WTC11 (cell line): ENCODE measurements at regions not wholly inside any gene's neighbourhood (a gene's known extent, or its start where the extent isn't known, plus 50 kb on each side); places are given as distances from the start of the nearest gene placed in this dataset.

ENCODE experiments used
- ATAC-seq: fragments of 200-7000 bp; cut with Tn5 transposase; 2 replicates; pipeline ENCODE4 v1.10.0; 2021; ENCODE audit warnings: mild to moderate bottlenecking, moderate library complexity
- CTCF ChIA-PET: fragments of 300-600 bp; sonication (Branson Sonifier 250); formaldehyde crosslinking; loops from one replicate; lab custom pipeline; 2021; ENCODE audit warnings: antibody characterized with exemption; lab: Charles Lee
- POLR2A ChIA-PET: fragments of 350-600 bp; sonication (Branson Sonifier 250); formaldehyde crosslinking; loops from one replicate; lab custom pipeline; 2021; ENCODE audit warnings: antibody characterized with exemption; lab: Charles Lee
- DNase-seq: peaks from one replicate; pipeline ENCODE4 v3.0.0; 2021; ENCODE audit warnings: low spot score
- H3K27ac Mint-ChIP-seq: 2 replicates; pipeline ENCODE4 v1.8.0; 2021; ENCODE audit warnings: mixed read lengths
- H3K27me3 Mint-ChIP-seq: 2 replicates; pipeline ENCODE4 v1.8.0; 2021; ENCODE audit warnings: low read depth, mild to moderate bottlenecking, moderate library complexity, mixed read lengths
- H3K36me3 Mint-ChIP-seq: 2 replicates; pipeline ENCODE4 v1.8.0; 2021; ENCODE audit warnings: mixed read lengths
- H3K4me1 Mint-ChIP-seq: 2 replicates; pipeline ENCODE4 v1.8.0; 2022; ENCODE audit warnings: mixed read lengths
- H3K4me3 Mint-ChIP-seq: 2 replicates; pipeline ENCODE4 v1.8.0; 2021; ENCODE audit warnings: mild to moderate bottlenecking, moderate library complexity, mixed read lengths
- H3K9me3 Mint-ChIP-seq: 2 replicates; pipeline ENCODE4 v1.8.0; 2021; ENCODE audit warnings: mixed read lengths
- ATF1 ChIP-seq: sonication (generic); formaldehyde crosslinking; IDR thresholded peaks from 2 replicates; pipeline ENCODE4 v1.8.1; 2023; ENCODE audit warnings: mild to moderate bottlenecking, moderate library complexity, missing genetic modification reagents
- ELF4 ChIP-seq: sonication (generic); formaldehyde crosslinking; IDR thresholded peaks from 2 replicates; pipeline ENCODE4 v1.8.1; 2022; ENCODE audit warnings: low read depth, mild to moderate bottlenecking, moderate library complexity, missing genetic modification reagents
- FOXJ3 ChIP-seq: sonication (generic); formaldehyde crosslinking; IDR thresholded peaks from 2 replicates; pipeline ENCODE4 v1.9.0; 2021; ENCODE audit warnings: missing genetic modification reagents, mild to moderate bottlenecking, borderline replicate concordance
- GTF2I ChIP-seq: fragments of 250-450 bp; sonication (Bioruptor Pico); conservative IDR thresholded peaks from 2 replicates; pipeline ENCODE4 v1.4.0; 2021; ENCODE audit warnings: mild to moderate bottlenecking
- HMGA2 ChIP-seq: fragments of 250-450 bp; sonication (Bioruptor Pico); IDR thresholded peaks from 2 replicates; pipeline ENCODE4 v1.4.0; 2021; ENCODE audit warnings: mild to moderate bottlenecking, moderate library complexity
- IRF2 ChIP-seq: sonication (generic); formaldehyde crosslinking; IDR thresholded peaks from 2 replicates; pipeline ENCODE4 v1.8.0; 2022; ENCODE audit warnings: low read depth, missing genetic modification reagents, borderline replicate concordance
- MXD4 ChIP-seq: fragments of 250-450 bp; sonication (Bioruptor Pico); IDR thresholded peaks from 2 replicates; pipeline ENCODE4 v1.8.0; 2021; ENCODE audit warnings: mild to moderate bottlenecking, moderate library complexity, borderline replicate concordance
- SMAD4 ChIP-seq: sonication (generic); formaldehyde crosslinking; IDR thresholded peaks from 2 replicates; pipeline ENCODE4 v1.8.0; 2022; ENCODE audit warnings: mild to moderate bottlenecking, missing genetic modification reagents
- SOX15 ChIP-seq: fragments of 250-450 bp; sonication (Bioruptor Pico); IDR thresholded peaks from 2 replicates; pipeline ENCODE4 v1.9.0; 2021; ENCODE audit warnings: mild to moderate bottlenecking
- SP1 ChIP-seq: sonication (generic); formaldehyde crosslinking; conservative IDR thresholded peaks from 2 replicates; pipeline ENCODE4 v1.8.1; 2022; ENCODE audit warnings: missing genetic modification reagents
- ZNF232 ChIP-seq: sonication (generic); formaldehyde crosslinking; IDR thresholded peaks from 2 replicates; pipeline ENCODE4 v1.8.0; 2022; ENCODE audit warnings: mild to moderate bottlenecking, missing genetic modification reagents
- TF ChIP-seq, protein P1 (sequence below): sonication (generic); formaldehyde crosslinking; IDR thresholded peaks from 2 replicates; pipeline ENCODE4 v1.8.1; 2022; ENCODE audit warnings: missing genetic modification reagents, borderline replicate concordance
- TF ChIP-seq, protein P2 (sequence below): sonication (generic); formaldehyde crosslinking; IDR thresholded peaks from 2 replicates; pipeline ENCODE4 v1.8.1; 2023; ENCODE audit warnings: mild to moderate bottlenecking, missing genetic modification reagents
- TF ChIP-seq, protein P3 (sequence below): sonication (generic); formaldehyde crosslinking; IDR thresholded peaks from 2 replicates; pipeline ENCODE4 v1.8.0; 2022; ENCODE audit warnings: mild to moderate bottlenecking, missing genetic modification reagents
- TF ChIP-seq, protein P4 (sequence below): fragments of 250-450 bp; sonication (Bioruptor Pico); conservative IDR thresholded peaks from 2 replicates; pipeline ENCODE4 v1.9.0; 2021; ENCODE audit warnings: mild to moderate bottlenecking
- TF ChIP-seq, protein P5 (sequence below): fragments of 250-450 bp; sonication (Bioruptor Pico); IDR thresholded peaks from 2 replicates; pipeline ENCODE4 v1.9.0; 2021; ENCODE audit warnings: mild to moderate bottlenecking
- TF ChIP-seq, protein P6 (sequence below): sonication (generic); formaldehyde crosslinking; IDR thresholded peaks from 2 replicates; pipeline ENCODE4 v1.8.0; 2023; ENCODE audit warnings: mild to moderate bottlenecking, missing genetic modification reagents
- TF ChIP-seq, protein P7 (sequence below): fragments of 250-450 bp; sonication (Bioruptor Pico); IDR thresholded peaks from 2 replicates; pipeline ENCODE4 v2.1.2; 2022; ENCODE audit warnings: mild to moderate bottlenecking, moderate library complexity

DNA sequence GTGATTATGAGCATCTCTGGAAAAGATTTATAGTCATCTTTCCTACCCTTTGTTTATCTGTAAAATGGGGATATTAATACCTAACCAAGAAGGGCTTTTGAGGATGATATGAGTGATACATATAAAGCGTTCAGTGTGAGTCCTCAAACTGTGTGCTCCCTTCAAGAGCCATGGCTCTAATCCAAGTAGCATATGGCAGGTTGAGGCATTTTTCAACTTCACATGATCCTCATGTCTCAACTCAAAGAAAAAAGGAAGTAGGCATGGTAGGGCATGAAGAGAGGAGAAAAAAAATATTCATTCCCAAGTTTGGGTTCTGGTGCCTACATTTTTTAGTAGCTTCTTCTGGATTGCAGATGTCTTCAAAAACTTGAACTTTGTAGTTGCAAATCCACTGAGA, 286.3 kb upstream of the ATP2B1 start:
- ChIA-PET POLR2A (no interaction called here), CTCF (no interaction called here)
- TF ChIP-seq ATF1 (CRISPR knock-in tag) (no peak), SP1 (CRISPR knock-in tag) (no peak), FOXJ3 (CRISPR knock-in tag) (no peak), SOX15 (CRISPR knock-in tag) (no peak), MXD4 (CRISPR knock-in tag) (no peak)
- TF ChIP-seq, protein P1, sequence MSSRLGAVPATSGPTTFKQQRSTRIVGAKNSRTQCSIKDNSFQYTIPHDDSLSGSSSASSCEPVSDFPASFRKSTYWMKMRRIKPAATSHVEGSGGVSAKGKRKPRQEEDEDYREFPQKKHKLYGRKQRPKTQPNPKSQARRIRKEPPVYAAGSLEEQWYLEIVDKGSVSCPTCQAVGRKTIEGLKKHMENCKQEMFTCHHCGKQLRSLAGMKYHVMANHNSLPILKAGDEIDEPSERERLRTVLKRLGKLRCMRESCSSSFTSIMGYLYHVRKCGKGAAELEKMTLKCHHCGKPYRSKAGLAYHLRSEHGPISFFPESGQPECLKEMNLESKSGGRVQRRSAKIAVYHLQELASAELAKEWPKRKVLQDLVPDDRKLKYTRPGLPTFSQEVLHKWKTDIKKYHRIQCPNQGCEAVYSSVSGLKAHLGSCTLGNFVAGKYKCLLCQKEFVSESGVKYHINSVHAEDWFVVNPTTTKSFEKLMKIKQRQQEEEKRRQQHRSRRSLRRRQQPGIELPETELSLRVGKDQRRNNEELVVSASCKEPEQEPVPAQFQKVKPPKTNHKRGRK (CRISPR knock-in tag): no peak
- TF ChIP-seq, protein P2, sequence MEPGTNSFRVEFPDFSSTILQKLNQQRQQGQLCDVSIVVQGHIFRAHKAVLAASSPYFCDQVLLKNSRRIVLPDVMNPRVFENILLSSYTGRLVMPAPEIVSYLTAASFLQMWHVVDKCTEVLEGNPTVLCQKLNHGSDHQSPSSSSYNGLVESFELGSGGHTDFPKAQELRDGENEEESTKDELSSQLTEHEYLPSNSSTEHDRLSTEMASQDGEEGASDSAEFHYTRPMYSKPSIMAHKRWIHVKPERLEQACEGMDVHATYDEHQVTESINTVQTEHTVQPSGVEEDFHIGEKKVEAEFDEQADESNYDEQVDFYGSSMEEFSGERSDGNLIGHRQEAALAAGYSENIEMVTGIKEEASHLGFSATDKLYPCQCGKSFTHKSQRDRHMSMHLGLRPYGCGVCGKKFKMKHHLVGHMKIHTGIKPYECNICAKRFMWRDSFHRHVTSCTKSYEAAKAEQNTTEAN: no peak
- TF ChIP-seq, protein P3, sequence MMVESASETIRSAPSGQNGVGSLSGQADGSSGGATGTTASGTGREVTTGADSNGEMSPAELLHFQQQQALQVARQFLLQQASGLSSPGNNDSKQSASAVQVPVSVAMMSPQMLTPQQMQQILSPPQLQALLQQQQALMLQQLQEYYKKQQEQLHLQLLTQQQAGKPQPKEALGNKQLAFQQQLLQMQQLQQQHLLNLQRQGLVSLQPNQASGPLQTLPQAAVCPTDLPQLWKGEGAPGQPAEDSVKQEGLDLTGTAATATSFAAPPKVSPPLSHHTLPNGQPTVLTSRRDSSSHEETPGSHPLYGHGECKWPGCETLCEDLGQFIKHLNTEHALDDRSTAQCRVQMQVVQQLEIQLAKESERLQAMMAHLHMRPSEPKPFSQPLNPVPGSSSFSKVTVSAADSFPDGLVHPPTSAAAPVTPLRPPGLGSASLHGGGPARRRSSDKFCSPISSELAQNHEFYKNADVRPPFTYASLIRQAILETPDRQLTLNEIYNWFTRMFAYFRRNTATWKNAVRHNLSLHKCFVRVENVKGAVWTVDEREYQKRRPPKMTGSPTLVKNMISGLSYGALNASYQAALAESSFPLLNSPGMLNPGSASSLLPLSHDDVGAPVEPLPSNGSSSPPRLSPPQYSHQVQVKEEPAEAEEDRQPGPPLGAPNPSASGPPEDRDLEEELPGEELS: no peak
- TF ChIP-seq, protein P4, sequence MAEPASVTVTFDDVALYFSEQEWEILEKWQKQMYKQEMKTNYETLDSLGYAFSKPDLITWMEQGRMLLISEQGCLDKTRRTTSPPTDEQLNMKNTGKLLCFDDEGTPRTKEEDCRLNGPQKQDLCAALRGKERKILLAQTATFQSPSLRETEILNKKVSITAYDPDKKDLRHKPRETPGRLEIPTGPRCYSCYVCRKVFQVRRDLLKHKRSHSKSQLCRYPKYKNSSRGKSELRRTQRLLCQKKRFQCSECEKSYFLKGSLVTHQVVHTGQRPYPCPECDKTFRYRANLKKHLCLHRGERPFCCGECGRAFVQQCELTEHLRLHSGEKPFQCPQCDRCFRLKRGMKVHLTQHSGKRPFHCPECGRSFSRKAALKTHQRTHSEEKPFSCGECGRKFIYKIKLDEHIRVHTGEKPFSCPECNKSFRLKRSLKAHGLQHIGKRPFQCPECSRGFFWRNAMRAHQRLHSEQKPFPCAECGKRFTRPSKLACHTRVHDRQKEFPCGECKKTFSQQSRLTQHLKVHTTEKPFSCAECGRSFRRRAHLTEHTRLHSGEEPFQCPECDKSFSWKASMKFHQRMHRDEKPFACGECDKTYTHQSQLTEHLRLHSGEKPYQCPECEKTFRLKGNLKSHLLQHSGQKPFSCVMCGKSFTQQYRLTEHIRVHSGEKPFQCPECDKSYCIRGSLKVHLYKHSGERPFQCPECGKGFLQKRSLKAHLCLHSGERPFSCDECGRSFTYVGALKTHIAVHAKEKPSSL (CRISPR knock-in tag): no peak
- TF ChIP-seq, protein P5, sequence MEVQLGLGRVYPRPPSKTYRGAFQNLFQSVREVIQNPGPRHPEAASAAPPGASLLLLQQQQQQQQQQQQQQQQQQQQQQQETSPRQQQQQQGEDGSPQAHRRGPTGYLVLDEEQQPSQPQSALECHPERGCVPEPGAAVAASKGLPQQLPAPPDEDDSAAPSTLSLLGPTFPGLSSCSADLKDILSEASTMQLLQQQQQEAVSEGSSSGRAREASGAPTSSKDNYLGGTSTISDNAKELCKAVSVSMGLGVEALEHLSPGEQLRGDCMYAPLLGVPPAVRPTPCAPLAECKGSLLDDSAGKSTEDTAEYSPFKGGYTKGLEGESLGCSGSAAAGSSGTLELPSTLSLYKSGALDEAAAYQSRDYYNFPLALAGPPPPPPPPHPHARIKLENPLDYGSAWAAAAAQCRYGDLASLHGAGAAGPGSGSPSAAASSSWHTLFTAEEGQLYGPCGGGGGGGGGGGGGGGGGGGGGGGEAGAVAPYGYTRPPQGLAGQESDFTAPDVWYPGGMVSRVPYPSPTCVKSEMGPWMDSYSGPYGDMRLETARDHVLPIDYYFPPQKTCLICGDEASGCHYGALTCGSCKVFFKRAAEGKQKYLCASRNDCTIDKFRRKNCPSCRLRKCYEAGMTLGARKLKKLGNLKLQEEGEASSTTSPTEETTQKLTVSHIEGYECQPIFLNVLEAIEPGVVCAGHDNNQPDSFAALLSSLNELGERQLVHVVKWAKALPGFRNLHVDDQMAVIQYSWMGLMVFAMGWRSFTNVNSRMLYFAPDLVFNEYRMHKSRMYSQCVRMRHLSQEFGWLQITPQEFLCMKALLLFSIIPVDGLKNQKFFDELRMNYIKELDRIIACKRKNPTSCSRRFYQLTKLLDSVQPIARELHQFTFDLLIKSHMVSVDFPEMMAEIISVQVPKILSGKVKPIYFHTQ (CRISPR knock-in tag): no peak
- DNase-seq: no peak
- Mint-ChIP-seq H3K4me1 (peaks cover 12% of the 10 kb centered on the region), H3K36me3 (no peaks in the 10 kb centered on the region), H3K27ac (no peak overlapping the region), H3K27me3 (no peaks in the 10 kb centered on the region), H3K4me3 (no peak overlapping the region), H3K9me3 (no peaks in the 10 kb centered on the region)
- ATAC-seq: no peak

DNA sequence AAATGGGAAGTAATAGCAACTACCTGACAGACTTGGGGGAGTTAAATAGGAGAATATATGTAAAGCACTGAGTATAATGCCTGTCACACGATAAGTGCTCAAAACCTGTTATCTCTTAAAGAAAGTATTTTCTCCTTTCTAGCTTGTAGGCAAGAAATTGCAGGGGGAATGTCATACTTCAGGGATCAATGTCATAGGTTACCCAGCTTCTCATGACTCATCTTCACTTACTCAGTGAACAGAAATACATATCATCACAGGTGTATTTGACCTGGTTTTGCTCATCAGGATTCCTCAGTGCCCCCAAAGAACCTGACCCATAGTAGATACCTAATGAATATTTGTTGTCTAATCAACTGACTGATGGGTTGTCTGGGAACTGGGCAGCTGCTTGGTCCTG, 285.0 kb upstream of the ATP2B1 start:
- no peak for ATAC-seq
- Mint-ChIP-seq H3K9me3 (no peaks in the 10 kb centered on the region), H3K27me3 (no peaks in the 10 kb centered on the region), H3K4me1 (peaks cover 12% of the 10 kb centered on the region), H3K4me3 (no peak overlapping the region), H3K27ac (no peak overlapping the region), H3K36me3 (no peaks in the 10 kb centered on the region)
- DNase-seq: no peak
- ChIA-PET CTCF (interaction anchor here (0.6 kb wide), 1 partner anchor 28 kb away, joined by 4 read pairs; no protein-coding TSS in a partner anchor), POLR2A (no interaction called here)
- no peak for TF ChIP-seq IRF2 (CRISPR knock-in tag)
- TF ChIP-seq, protein P6, sequence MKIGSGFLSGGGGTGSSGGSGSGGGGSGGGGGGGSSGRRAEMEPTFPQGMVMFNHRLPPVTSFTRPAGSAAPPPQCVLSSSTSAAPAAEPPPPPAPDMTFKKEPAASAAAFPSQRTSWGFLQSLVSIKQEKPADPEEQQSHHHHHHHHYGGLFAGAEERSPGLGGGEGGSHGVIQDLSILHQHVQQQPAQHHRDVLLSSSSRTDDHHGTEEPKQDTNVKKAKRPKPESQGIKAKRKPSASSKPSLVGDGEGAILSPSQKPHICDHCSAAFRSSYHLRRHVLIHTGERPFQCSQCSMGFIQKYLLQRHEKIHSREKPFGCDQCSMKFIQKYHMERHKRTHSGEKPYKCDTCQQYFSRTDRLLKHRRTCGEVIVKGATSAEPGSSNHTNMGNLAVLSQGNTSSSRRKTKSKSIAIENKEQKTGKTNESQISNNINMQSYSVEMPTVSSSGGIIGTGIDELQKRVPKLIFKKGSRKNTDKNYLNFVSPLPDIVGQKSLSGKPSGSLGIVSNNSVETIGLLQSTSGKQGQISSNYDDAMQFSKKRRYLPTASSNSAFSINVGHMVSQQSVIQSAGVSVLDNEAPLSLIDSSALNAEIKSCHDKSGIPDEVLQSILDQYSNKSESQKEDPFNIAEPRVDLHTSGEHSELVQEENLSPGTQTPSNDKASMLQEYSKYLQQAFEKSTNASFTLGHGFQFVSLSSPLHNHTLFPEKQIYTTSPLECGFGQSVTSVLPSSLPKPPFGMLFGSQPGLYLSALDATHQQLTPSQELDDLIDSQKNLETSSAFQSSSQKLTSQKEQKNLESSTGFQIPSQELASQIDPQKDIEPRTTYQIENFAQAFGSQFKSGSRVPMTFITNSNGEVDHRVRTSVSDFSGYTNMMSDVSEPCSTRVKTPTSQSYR (CRISPR knock-in tag): no peak
- TF ChIP-seq SMAD4 (CRISPR knock-in tag): no peak
- TF ChIP-seq, protein P1 (CRISPR knock-in tag): no peak
- TF ChIP-seq GTF2I (CRISPR knock-in tag): no peak
- no peak for TF ChIP-seq HMGA2 (CRISPR knock-in tag)
- no peak for TF ChIP-seq ATF1 (CRISPR knock-in tag)
- TF ChIP-seq ZNF232 (CRISPR knock-in tag): no peak
- TF ChIP-seq ELF4: no peak
- TF ChIP-seq, protein P7, sequence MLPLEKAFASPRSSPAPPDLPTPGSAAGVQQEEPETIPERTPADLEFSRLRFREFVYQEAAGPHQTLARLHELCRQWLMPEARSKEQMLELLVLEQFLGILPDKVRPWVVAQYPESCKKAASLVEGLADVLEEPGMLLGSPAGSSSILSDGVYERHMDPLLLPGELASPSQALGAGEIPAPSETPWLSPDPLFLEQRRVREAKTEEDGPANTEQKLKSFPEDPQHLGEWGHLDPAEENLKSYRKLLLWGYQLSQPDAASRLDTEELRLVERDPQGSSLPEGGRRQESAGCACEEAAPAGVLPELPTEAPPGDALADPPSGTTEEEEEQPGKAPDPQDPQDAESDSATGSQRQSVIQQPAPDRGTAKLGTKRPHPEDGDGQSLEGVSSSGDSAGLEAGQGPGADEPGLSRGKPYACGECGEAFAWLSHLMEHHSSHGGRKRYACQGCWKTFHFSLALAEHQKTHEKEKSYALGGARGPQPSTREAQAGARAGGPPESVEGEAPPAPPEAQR (CRISPR knock-in tag): no peak
